Thoracic aorta (tissue), 2 donors: ENCODE measurements at regions not wholly inside any gene's neighbourhood (a gene's known extent, or its start where the extent isn't known, plus 50 kb on each side); places are given as distances from the start of the nearest gene placed in this dataset.
"Not testable (repeated sequence)": the region's sequence is repeated elsewhere in the genome, so short reads cannot be mapped to it uniquely, and the experiment has no call there.

Experiments
- ATAC-seq: fragments of 150-250 bp; one replicate; pipeline ENCODE4 v1.8.0; 2017; ENCODE audit warnings: low read depth; ENCODE audit not compliant: insufficient number of reproducible peaks, low FRiP score
- DNase-seq: peaks from one replicate; pipeline ENCODE4 v3.0.0-alpha.2; 2020; ENCODE audit warnings: low spot score
- H3K27ac ChIP-seq, 2 donors: fragments of 200-600 bp; sonication (generic); 1 replicate in 1 of 2; 2 replicates in 1 of 2; pipeline ENCODE4 v1.5.1; 2016; ENCODE audit warnings: mild to moderate bottlenecking in 2 of 2, moderate library complexity in 2 of 2
- H3K27me3 ChIP-seq: fragments of 200-600 bp; sonication (generic); replicated peaks from 2 replicates; pipeline ENCODE4 v1.6.0; 2016; ENCODE audit warnings: mild to moderate bottlenecking; ENCODE audit not compliant: insufficient read depth
- H3K36me3 ChIP-seq: fragments of 200-600 bp; sonication (generic); one replicate; pipeline ENCODE4 v1.5.1; 2016
- H3K4me1 ChIP-seq, 2 donors: fragments of 200-600 bp; sonication (generic); 1 replicate in 1 of 2; 2 replicates in 1 of 2; pipeline versions ENCODE4 v1.5.1 to v1.6.0; 2016; ENCODE audit warnings: low read depth in 2 of 2, mild to moderate bottlenecking in 1 of 2; ENCODE audit not compliant: control insufficient read depth in 1 of 2
- H3K4me3 ChIP-seq: fragments of 200-600 bp; sonication (generic); 2 replicates; pipeline ENCODE4 v1.5.1; 2016; ENCODE audit warnings: mild to moderate bottlenecking
- H3K9me3 ChIP-seq: fragments of 200-600 bp; sonication (generic); 2 replicates; pipeline ENCODE4 v1.5.1; 2016
- CTCF ChIP-seq: fragments of 200-600 bp; sonication (generic); IDR thresholded peaks from one replicate; pipeline ENCODE4 v1.5.1; 2019; ENCODE audit warnings: antibody characterized with exemption

GRCh38 chr14:38053666-38054065 lies 154.0 kb upstream of the SSTR1 start:
- ATAC-seq (no peak), DNase-seq (no peak)
- TF ChIP-seq CTCF, result no peak
- Histone ChIP-seq H3K36me3 (no peaks in the 10 kb centered on the region), H3K27me3 (no peaks in the 10 kb centered on the region), H3K9me3 (no peaks in the 10 kb centered on the region), H3K4me3 (no peak overlapping the region), H3K4me1 (no peaks in the 10 kb centered on the region), H3K27ac (no peak overlapping the region)

- peaks cover 9% of the 10 kb centered on the region for H3K9me3 ChIP-seq
- H3K4me1 ChIP-seq, result no peaks in the 10 kb centered on the region
These were observed 151.4 kb upstream of the SSTR1 start for GRCh38 chr14:38056270-38056669.

GRCh38 chr14:38062223-38062622 lies 145.5 kb upstream of the SSTR1 start:
- not testable (repeated sequence) for H3K27me3 ChIP-seq, H3K4me1 ChIP-seq, H3K27ac ChIP-seq, H3K4me3 ChIP-seq, DNase-seq, H3K36me3 ChIP-seq, ATAC-seq
- peaks cover 17% of the 10 kb centered on the region for H3K9me3 ChIP-seq

More at GRCh38 chr14:38056270-38056669, 151.4 kb upstream of the SSTR1 start:
- H3K27ac ChIP-seq, result no peak overlapping the region
- no peak overlapping the region for H3K4me3 ChIP-seq
- no peaks in the 10 kb centered on the region for H3K36me3 ChIP-seq
- DNase-seq, result no peak
- H3K27me3 ChIP-seq, result no peaks in the 10 kb centered on the region
- TF ChIP-seq CTCF, result no peak
- ATAC-seq, result no peak

- Histone ChIP-seq H3K36me3 (no peaks in the 10 kb centered on the region), H3K4me1 (no peaks in the 10 kb centered on the region), H3K4me3 (no peak overlapping the region), H3K27ac (no peak overlapping the region), H3K27me3 (no peaks in the 10 kb centered on the region), H3K9me3 (peaks cover 17% of the 10 kb centered on the region)
- ATAC-seq (no peak), DNase-seq (no peak)
- TF ChIP-seq CTCF, result no peak
These were observed 143.9 kb upstream of the SSTR1 start for GRCh38 chr14:38063711-38064320.

- H3K4me1 ChIP-seq, result no peaks in the 10 kb centered on the region
- H3K4me3 ChIP-seq, result no peak overlapping the region
- peaks cover 12% of the 10 kb centered on the region for H3K9me3 ChIP-seq
- no peaks in the 10 kb centered on the region for H3K36me3 ChIP-seq
- H3K27me3 ChIP-seq, result no peaks in the 10 kb centered on the region
- no peak overlapping the region for H3K27ac ChIP-seq
- DNase-seq (no peak), ATAC-seq (no peak)
- no peak for TF ChIP-seq CTCF
These were observed 142.5 kb upstream of the SSTR1 start for GRCh38 chr14:38065106-38065762.
